Body of pancreas (tissue), 4 donors: ENCODE measurements at regions not wholly inside any gene's neighbourhood (a gene's known extent, or its start where the extent isn't known, plus 50 kb on each side); places are given as distances from the start of the nearest gene placed in this dataset.

Source experiments
- ATAC-seq: fragments of 150-250 bp; one replicate; pipeline ENCODE4 v1.9.1; 2016
- DNase-seq, 4 donors: peaks; one replicate each; pipeline ENCODE4 v3.0.0-alpha.2; 2019
- H3K27ac ChIP-seq, 4 donors: fragments of 200-600 bp; sonication (generic); 1 replicate in 3 of 4; 2 replicates in 1 of 4; pipeline versions ENCODE4 v1.5.1 to v1.6.1; 2016 to 2019; ENCODE audit warnings: mild to moderate bottlenecking in 1 of 4, mixed read lengths in 1 of 4, moderate library complexity in 1 of 4
- H3K27me3 ChIP-seq, 2 donors: fragments of 200-600 bp; sonication (generic); one replicate each; pipeline ENCODE4 v1.6.0; 2016; ENCODE audit warnings: mild to moderate bottlenecking in 1 of 2
- H3K36me3 ChIP-seq, 2 donors: fragments of 200-600 bp; sonication (generic); replicated peaks in 1 of 2; 2 replicates each; pipeline ENCODE4 v1.5.1; 2016; ENCODE audit warnings: low read depth in 2 of 2; ENCODE audit not compliant: insufficient read depth in 1 of 2
- H3K4me1 ChIP-seq: fragments of 200-600 bp; sonication (generic); one replicate; pipeline ENCODE4 v1.6.0; 2016
- H3K4me3 ChIP-seq, 2 donors: fragments of 200-600 bp; sonication (generic); 1 replicate in 1 of 2; 2 replicates in 1 of 2; pipeline ENCODE4 v1.5.1; 2016 to 2019
- H3K9me3 ChIP-seq, 3 donors: fragments of 200-600 bp; sonication (generic); 1 replicate in 2 of 3; 2 replicates in 1 of 3; pipeline ENCODE4 v1.5.1; 2016
- CTCF ChIP-seq, 7 experiments: fragments of 450-650 bp in 4 of 7; fragments of 200-600 bp in 3 of 7; sonication (generic) in 3 of 7; IDR thresholded peaks; one replicate each; pipeline ENCODE4 v1.5.1; 2016 to 2019; ENCODE audit warnings: antibody characterized with exemption in 7 of 7
- POLR2A ChIP-seq, 3 donors: fragments of 450-650 bp; IDR thresholded peaks; one replicate each; pipeline ENCODE4 v1.6.1; 2016; ENCODE audit warnings: antibody characterized with exemption in 3 of 3, mild to moderate bottlenecking in 2 of 3
- WGBS, 2 donors: methylation state at CpG; one replicate each; pipeline ENCODE4 v1.1.5; 2017; 5-methylcytosine and 5-hydroxymethylcytosine counted together
- intact Hi-C: fragments of 100-400 bp; cut with DNase I; formaldehyde crosslinking; loops from one replicate; pipeline ENCODE4 v1.15.1; 2023

GRCh38 chr12:97995559-97995958 lies 519.8 kb upstream of the TMPO start:
- 16 to 18% methylated on average over 2 of the region's 2 CpGs for WGBS, 2 donors

GRCh38 chr12:98001430-98001829 lies 514.0 kb upstream of the TMPO start:
- TF ChIP-seq CTCF (IDR thresholded peaks at IDR 0.05) (no peak), POLR2A (IDR thresholded peaks at IDR 0.05) (no peak)
- intact Hi-C loops = no loop called here

More at GRCh38 chr12:97995559-97995958, 519.8 kb upstream of the TMPO start:
- intact Hi-C loops = no loop called here
- H3K36me3 ChIP-seq = no peaks in the 10 kb centered on the region
- no peak overlapping the region for H3K4me3 ChIP-seq
- no peak for TF ChIP-seq CTCF (IDR thresholded peaks at IDR 0.05)
- TF ChIP-seq POLR2A (IDR thresholded peaks at IDR 0.05) = no peak
- H3K4me1 ChIP-seq = no peaks in the 10 kb centered on the region
- H3K9me3 ChIP-seq = peaks cover 0 to 4% (median 0%) of the 10 kb centered on the region in 3 donors
- DNase-seq (no peak), ATAC-seq (no peak)
- H3K27ac ChIP-seq = no peak overlapping the region
- no peaks in the 10 kb centered on the region for H3K27me3 ChIP-seq

GRCh38 chr12:98002887-98003493 lies 512.4 kb upstream of the TMPO start:
- no peak overlapping the region for H3K4me3 ChIP-seq
- H3K27me3 ChIP-seq = no peaks in the 10 kb centered on the region
- H3K9me3 ChIP-seq = no peaks in the 10 kb centered on the region
- H3K4me1 ChIP-seq = no peaks in the 10 kb centered on the region
- intact Hi-C loops = no loop called here
- no peak overlapping the region for H3K27ac ChIP-seq
- 18 to 22% methylated on average over 9 of the region's 9 CpGs for WGBS, 2 donors
- peak in 6 of 7 experiments; percentile 35 to 57 (median 52) for TF ChIP-seq CTCF (IDR thresholded peaks at IDR 0.05)
- no peak for TF ChIP-seq POLR2A (IDR thresholded peaks at IDR 0.05)
- DNase-seq (peak; percentile 39 to 53 (median 50)), ATAC-seq (no peak)
- no peaks in the 10 kb centered on the region for H3K36me3 ChIP-seq

More at GRCh38 chr12:98001430-98001829, 514.0 kb upstream of the TMPO start:
- WGBS, 2 donors = 37 to 39% methylated on average over 3 of the region's 3 CpGs
- Histone ChIP-seq H3K27ac (no peak overlapping the region), H3K9me3 (no peaks in the 10 kb centered on the region), H3K36me3 (no peaks in the 10 kb centered on the region), H3K4me3 (no peak overlapping the region), H3K4me1 (no peaks in the 10 kb centered on the region), H3K27me3 (no peaks in the 10 kb centered on the region)
- DNase-seq = no peak
- no peak for ATAC-seq

GRCh38 chr12:98007963-98008362 lies 507.4 kb upstream of the TMPO start:
- no peak overlapping the region for H3K27ac ChIP-seq
- no peaks in the 10 kb centered on the region for H3K36me3 ChIP-seq
- 32 to 70% methylated on average over 1 of the region's 1 CpG for WGBS, 2 donors
- TF ChIP-seq POLR2A (IDR thresholded peaks at IDR 0.05) (no peak), CTCF (IDR thresholded peaks at IDR 0.05) (no peak)
- H3K9me3 ChIP-seq = no peaks in the 10 kb centered on the region
- no peak overlapping the region for H3K4me3 ChIP-seq
- DNase-seq = no peak
- no peak for ATAC-seq
- no peaks in the 10 kb centered on the region for H3K27me3 ChIP-seq
- H3K4me1 ChIP-seq = no peaks in the 10 kb centered on the region
- intact Hi-C loops = no loop called here

DNA sequence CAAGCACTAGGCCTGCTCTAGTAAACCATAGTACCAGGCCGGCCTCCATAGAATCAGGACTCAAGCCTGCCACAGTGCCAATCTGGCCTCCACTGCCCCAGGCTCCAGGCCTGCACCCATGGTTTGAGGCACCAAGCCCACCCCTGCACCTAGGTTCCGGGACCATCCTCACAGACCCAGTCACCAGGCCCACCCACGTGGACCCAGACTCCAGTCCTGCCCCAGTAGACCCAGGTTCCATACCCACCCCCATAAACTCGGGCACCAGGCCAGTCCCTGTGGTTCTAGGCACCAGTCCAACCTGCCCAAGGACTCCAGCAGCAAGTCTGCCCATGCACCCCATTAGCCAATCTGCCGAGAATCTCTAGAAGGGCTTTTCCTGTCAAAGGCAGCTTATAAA lies 501.8 kb upstream of the TMPO start:
- no peaks in the 10 kb centered on the region for H3K4me1 ChIP-seq
- intact Hi-C loops = no loop called here
- ATAC-seq (no peak), DNase-seq (peak in 1 of 4 donors; percentile 10)
- H3K4me3 ChIP-seq = no peak overlapping the region
- 68 to 83% methylated on average over 2 to 5 of the region's 5 CpGs for WGBS, 2 donors
- no peak for TF ChIP-seq CTCF (IDR thresholded peaks at IDR 0.05)
- TF ChIP-seq POLR2A (IDR thresholded peaks at IDR 0.05) = no peak
- no peaks in the 10 kb centered on the region for H3K36me3 ChIP-seq
- no peak overlapping the region for H3K27ac ChIP-seq
- H3K27me3 ChIP-seq = no peaks in the 10 kb centered on the region
- H3K9me3 ChIP-seq = no peaks in the 10 kb centered on the region
